ENCODE measurements at regions not wholly inside any gene's neighbourhood (a gene's known extent, or its start where the extent isn't known, plus 50 kb on each side); places are given as distances from the start of the nearest gene placed in this dataset.

- TF ChIP-seq GATA2 (IDR thresholded peaks at IDR 0.05; ENCODE audit: low read depth, low read length) (no peak), GATA3 (IDR thresholded peaks at IDR 0.05; ENCODE audit: low read depth, low read length) (no peak)
Measured at GRCh38 chr12:126636821-126637220, 1571.6 kb downstream of the AACS start.

All from SH-SY5Y (cell line).